Fibroblast of skin of left biceps (primary cell): ENCODE measurements at regions not wholly inside any gene's neighbourhood (a gene's known extent, or its start where the extent isn't known, plus 50 kb on each side); places are given as distances from the start of the nearest gene placed in this dataset.
"Not testable (repeated sequence)": the region's sequence is repeated elsewhere in the genome, so short reads cannot be mapped to it uniquely, and the experiment has no call there.

ENCODE experiments used
- DNase-seq, 2 experiments: peaks; one replicate each; pipeline ENCODE4 v3.0.0-alpha.2; 2013; ENCODE audit warnings: low read depth in 2 of 2

GRCh38 chr5:39656600-39656999, 231.8 kb upstream of the DAB2 start:
- DNase-seq = no peak

GRCh38 chr5:39654715-39655114, 229.9 kb upstream of the DAB2 start:
- no peak for DNase-seq

- DNase-seq = not testable (repeated sequence)
These were observed 227.7 kb upstream of the DAB2 start for GRCh38 chr5:39652481-39652880.

GRCh38 chr5:39652036-39652435, 227.3 kb upstream of the DAB2 start:
- no peak for DNase-seq

- peak in 1 of 2 experiments; percentile 10 for DNase-seq
These were observed 225.4 kb upstream of the DAB2 start for GRCh38 chr5:39650008-39650762.

GRCh38 chr5:39648848-39649227, 224.1 kb upstream of the DAB2 start:
- no peak for DNase-seq

GRCh38 chr5:39648085-39648847, 223.5 kb upstream of the DAB2 start:
- no peak for DNase-seq

- no peak for DNase-seq
These were observed 215.8 kb upstream of the DAB2 start for GRCh38 chr5:39640552-39640951.

GRCh38 chr5:39639618-39640089, 214.9 kb upstream of the DAB2 start:
- no peak for DNase-seq

GRCh38 chr5:39638813-39639212, 214.0 kb upstream of the DAB2 start:
- DNase-seq = no peak

GRCh38 chr5:39633057-39633456, 208.3 kb upstream of the DAB2 start:
- no peak for DNase-seq

- peak; percentile 60 to 68 for DNase-seq
These were observed 207.2 kb upstream of the DAB2 start for GRCh38 chr5:39631958-39632357.

GRCh38 chr5:39629946-39630345, 205.2 kb upstream of the DAB2 start:
- no peak for DNase-seq

- DNase-seq = no peak
These were observed 203.6 kb upstream of the DAB2 start for GRCh38 chr5:39628348-39628747.

- no peak for DNase-seq
These were observed 200.1 kb upstream of the DAB2 start for GRCh38 chr5:39624890-39625289.

GRCh38 chr5:39624268-39624886, 199.6 kb upstream of the DAB2 start:
- DNase-seq = no peak

GRCh38 chr5:39623291-39623865, 198.6 kb upstream of the DAB2 start:
- DNase-seq = no peak

- DNase-seq = no peak
These were observed 197.5 kb upstream of the DAB2 start for GRCh38 chr5:39622281-39622680.

- no peak for DNase-seq
These were observed 194.5 kb upstream of the DAB2 start for GRCh38 chr5:39619168-39619818.

GRCh38 chr5:39618391-39618790, 193.6 kb upstream of the DAB2 start:
- no peak for DNase-seq

GRCh38 chr5:39616131-39616530, 191.4 kb upstream of the DAB2 start:
- DNase-seq = no peak

- DNase-seq = not testable (repeated sequence)
These were observed 186.3 kb upstream of the DAB2 start for GRCh38 chr5:39611076-39611475.
